ENCODE measurements at regions not wholly inside any gene's neighbourhood (a gene's known extent, or its start where the extent isn't known, plus 50 kb on each side); places are given as distances from the start of the nearest gene placed in this dataset.
A peak's percentile ranks its signal among the peaks of the same experiment; 100 is the strongest.
"Not testable (repeated sequence)": the region's sequence is repeated elsewhere in the genome, so short reads cannot be mapped to it uniquely, and the experiment has no call there.

DNA sequence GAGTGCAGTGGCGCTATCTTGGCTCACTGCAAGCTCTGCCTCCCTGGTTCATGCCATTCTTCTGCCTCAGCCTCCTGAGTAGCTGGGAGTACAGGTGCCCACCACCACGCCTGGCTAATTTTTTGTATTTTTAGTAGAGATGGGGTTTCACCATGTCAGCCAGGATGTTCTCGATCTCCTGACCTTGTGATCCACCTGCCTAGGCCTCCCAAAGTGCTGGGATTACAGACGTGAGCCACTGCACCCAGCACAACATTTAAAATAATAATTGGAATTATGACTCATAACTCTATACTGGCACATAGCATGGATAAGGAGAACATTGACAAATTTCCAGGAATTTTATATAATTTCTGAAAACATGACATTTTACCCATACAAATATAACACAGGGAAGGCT lies 54.2 kb downstream of the DBET start:
- H3K27me3 ChIP-seq, H3K4me1 ChIP-seq, H3K4me3 ChIP-seq, H3K9me3 ChIP-seq, ATAC-seq, H3K27ac ChIP-seq, H3K36me3 ChIP-seq: not testable (repeated sequence)
- WGBS, 2 donors (ENCODE audit: low coverage in 1 of 2) = 39 to 63% methylated on average over 4 of the region's 4 CpGs

DNA sequence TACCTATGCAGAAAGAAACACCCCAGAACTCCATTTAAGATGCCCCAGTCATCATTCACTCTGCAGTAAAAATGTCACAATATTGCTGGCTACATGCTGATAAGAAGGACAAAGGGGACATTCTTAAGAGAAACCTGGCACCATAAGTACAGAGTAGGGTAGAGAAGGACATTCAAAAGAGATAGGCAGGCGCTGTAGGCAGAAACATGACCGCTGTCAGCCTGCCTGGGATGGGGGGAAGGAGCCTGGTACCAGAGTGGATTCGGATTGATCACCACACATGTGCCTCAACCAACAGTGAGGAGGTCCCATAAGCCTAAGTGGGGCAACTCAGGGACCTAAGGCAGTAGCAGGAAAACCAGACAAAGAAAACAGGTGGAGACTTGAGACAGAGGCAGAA lies 54.1 kb upstream of the DUX4 start:
- 45 to 46% methylated on average over 2 to 3 of the region's 3 CpGs for WGBS, 2 donors (ENCODE audit: low coverage in 1 of 2)
- not testable (repeated sequence) for H3K4me3 ChIP-seq, ATAC-seq, H3K36me3 ChIP-seq, H3K4me1 ChIP-seq, H3K27ac ChIP-seq, H3K27me3 ChIP-seq, H3K9me3 ChIP-seq

DNA sequence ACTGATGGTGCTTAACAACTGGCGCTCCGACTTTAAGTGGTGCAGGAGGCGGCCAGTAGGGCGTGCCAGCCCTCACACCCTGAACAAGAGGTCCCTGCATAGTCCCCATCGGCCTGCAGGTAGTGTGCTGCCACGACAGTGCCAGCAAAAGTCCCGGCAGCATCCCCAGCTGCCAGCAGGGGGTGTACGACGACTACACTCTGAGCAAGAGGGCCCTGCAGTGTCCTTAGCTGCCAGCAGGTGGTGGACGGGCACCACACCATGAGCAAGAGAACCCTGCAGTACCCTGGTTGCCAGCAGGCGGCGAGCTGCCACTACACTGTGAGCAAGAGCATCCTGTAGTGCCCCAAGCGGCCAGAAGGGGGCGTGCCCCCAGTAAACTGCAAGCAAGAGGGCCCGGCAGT lies 53.5 kb upstream of the DUX4 start:
- not testable (repeated sequence) for H3K4me3 ChIP-seq, H3K27ac ChIP-seq, ATAC-seq, H3K27me3 ChIP-seq, H3K4me1 ChIP-seq, H3K9me3 ChIP-seq, H3K36me3 ChIP-seq
- WGBS, 2 donors (ENCODE audit: low coverage in 1 of 2) = 35% methylated on average over 4 of the region's 15 CpGs; no CpG with 5 or more reads in 1 of the 2 donors

DNA sequence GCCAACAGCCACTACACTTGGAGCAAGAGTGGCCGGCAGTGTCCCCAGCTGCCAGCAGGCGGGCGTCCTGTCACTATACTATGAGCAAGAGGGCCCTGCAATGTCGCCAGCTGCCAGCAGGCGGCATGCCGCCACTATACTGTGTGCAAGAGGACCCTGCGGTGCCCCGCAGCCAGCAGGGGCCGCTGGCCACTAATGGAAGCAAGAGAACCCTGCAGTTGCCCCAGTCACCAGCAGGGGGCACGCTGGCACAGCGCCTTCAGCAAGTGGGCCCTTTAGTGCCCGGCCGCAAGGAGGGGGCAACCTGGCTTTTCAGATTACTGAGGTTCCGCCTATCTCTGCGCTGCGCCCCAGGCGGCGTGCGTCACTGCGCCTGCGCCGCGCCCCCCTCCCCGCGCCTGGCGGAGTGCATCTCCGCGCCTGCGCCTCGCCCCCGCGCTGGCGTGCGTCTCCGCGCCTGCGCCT lies 53.0 kb upstream of the DUX4 start:
- H3K4me3 ChIP-seq, H3K9me3 ChIP-seq, H3K27me3 ChIP-seq, H3K4me1 ChIP-seq, H3K36me3 ChIP-seq, H3K27ac ChIP-seq: not testable (repeated sequence)
- no CpG with 5 or more reads among the region's 37 CpGs for WGBS, 2 donors (ENCODE audit: low coverage in 1 of 2)
- peak; percentile 28 for ATAC-seq

DNA sequence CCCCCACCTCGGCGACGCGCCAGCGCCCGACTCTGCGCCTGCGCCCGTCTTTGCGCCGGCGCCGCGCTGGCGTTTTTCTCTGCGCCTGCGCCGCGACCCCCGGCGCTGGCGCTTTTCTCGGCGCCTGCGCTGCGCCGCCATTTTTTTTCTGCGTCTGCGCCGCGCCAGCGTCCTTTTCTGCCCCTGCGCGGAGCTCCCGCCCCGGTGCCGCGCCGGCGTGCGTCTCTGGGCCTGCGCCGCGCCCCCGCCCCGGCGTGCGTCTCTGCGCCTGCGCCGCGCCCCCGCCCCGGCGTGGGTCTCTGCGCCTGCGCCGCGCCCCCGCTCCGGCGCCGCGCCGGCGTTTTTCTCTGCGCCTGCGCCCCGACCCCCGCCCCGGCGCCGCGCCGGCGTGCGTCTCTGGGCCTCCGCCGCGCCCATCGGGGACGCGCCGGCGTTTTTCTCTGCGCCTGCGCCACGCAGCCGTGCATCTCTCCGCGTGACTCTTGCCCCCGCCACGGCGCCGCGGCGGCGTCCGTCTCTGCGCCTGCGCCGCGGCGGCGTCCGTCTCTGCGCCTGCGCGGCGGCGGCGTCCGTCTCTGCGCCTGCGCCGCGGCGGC lies 52.4 kb upstream of the DUX4 start:
- H3K4me3 ChIP-seq, H3K4me1 ChIP-seq, H3K27ac ChIP-seq, H3K36me3 ChIP-seq, ATAC-seq, H3K27me3 ChIP-seq, H3K9me3 ChIP-seq: not testable (repeated sequence)
- WGBS, 2 donors (ENCODE audit: low coverage in 1 of 2) = 55 to 80% methylated on average over 4 to 42 of the region's 118 CpGs

DNA sequence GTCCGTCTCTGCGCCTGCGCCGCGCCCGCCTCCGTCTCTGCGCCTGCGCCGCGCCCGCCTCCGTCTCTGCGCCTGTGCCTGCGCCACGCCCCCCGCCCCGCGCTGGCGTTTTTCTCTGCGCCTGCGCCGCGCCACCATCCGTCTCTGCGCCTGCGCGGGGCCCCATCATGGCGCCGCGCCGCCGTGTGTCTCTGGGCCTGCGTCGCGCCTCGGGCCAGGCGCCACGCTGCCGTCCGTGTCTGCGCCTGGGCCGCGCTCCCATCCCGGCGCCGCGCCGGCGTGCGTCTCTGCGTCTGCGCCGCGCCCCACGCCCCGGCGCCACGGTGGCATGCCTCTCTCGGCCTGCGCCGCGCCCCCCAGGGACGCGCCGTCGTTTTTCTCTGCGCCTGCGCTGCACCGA lies 51.8 kb upstream of the DUX4 start:
- H3K27me3 ChIP-seq = no peaks in the 10 kb centered on the region
- no peak overlapping the region for H3K27ac ChIP-seq
- 79% methylated on average over 69 of the region's 70 CpGs; no CpG with 5 or more reads in 1 of the 2 donors for WGBS, 2 donors (ENCODE audit: low coverage in 1 of 2)
- H3K4me1 ChIP-seq = no peaks in the 10 kb centered on the region
- no peaks in the 10 kb centered on the region for H3K36me3 ChIP-seq
- TF ChIP-seq, protein P1, sequence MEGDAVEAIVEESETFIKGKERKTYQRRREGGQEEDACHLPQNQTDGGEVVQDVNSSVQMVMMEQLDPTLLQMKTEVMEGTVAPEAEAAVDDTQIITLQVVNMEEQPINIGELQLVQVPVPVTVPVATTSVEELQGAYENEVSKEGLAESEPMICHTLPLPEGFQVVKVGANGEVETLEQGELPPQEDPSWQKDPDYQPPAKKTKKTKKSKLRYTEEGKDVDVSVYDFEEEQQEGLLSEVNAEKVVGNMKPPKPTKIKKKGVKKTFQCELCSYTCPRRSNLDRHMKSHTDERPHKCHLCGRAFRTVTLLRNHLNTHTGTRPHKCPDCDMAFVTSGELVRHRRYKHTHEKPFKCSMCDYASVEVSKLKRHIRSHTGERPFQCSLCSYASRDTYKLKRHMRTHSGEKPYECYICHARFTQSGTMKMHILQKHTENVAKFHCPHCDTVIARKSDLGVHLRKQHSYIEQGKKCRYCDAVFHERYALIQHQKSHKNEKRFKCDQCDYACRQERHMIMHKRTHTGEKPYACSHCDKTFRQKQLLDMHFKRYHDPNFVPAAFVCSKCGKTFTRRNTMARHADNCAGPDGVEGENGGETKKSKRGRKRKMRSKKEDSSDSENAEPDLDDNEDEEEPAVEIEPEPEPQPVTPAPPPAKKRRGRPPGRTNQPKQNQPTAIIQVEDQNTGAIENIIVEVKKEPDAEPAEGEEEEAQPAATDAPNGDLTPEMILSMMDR (IDR thresholded peaks at IDR 0.05) = no peak
- TF ChIP-seq POLR2AphosphoS5 (IDR thresholded peaks at IDR 0.05) (no peak), EP300 (IDR thresholded peaks at IDR 0.05) (no peak), POLR2A (IDR thresholded peaks at IDR 0.05) (no peak)
- ATAC-seq = peak; percentile 25
- no peaks in the 10 kb centered on the region for H3K9me3 ChIP-seq
- H3K4me3 ChIP-seq = no peak overlapping the region

DNA sequence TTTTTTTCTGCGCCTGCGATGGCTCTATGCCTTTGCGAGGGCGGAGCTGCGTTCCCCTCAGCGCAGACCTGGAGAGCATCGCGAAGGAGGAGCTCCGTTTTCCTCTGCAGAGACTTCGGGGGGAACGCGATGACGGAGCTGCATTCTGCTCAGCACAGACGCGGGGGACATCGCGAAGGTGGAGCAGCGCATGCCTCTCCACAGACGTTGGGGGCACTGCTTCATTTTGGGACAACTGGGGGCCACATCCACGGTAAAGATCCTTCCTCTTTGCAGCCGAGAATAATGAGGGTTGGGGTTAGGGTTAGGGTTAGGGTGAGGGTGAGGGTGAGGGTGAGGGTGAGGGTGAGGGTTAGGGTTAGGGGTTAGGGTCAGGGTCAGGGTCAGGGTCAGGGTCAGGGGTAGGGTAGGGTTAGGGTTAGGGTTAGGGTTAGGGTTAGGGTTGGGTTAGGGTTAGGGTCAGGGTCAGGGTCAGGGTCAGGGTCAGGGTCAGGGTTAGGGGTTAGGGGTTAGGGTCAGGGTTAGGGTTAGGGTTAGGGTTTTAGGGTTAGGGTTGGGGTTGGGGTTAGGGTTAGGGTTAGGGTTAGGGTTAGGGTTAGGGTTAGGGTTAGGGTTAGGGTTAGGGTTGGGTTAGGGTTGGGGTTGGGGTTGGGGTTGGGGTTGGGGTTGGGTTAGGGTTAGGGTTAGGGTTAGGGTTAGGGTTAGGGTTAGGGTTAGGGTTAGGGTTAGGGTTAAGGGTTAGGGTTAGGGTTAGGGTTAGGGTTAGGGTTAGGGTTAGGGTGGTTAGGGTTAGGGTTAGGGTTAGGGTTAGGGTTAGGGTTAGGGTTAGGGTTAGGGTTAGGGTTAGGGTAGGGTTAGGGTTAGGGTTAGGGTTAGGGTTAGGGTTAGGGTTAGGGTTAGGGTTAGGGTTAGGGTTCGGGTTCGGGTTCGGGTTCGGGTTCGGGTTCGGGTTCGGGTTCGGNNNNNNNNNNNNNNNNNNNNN lies 51.1 kb upstream of the DUX4 start:
- peak; percentile 13 for ATAC-seq
- not testable (repeated sequence) for H3K27me3 ChIP-seq, H3K4me1 ChIP-seq, H3K4me3 ChIP-seq, H3K36me3 ChIP-seq, H3K27ac ChIP-seq, H3K9me3 ChIP-seq
- 79 to 93% methylated on average over 6 to 17 of the region's 29 CpGs for WGBS, 2 donors (ENCODE audit: low coverage in 1 of 2)

Measured in gastroesophageal sphincter (tissue), 4 donors.